ENCODE measurements at regions not wholly inside any gene's neighbourhood (a gene's known extent, or its start where the extent isn't known, plus 50 kb on each side); places are given as distances from the start of the nearest gene placed in this dataset.
"Not testable (repeated sequence)": the region's sequence is repeated elsewhere in the genome, so short reads cannot be mapped to it uniquely, and the experiment has no call there.

- H3K4me3 ChIP-seq (ENCODE audit: low read depth in 1 of 2, low read length in 2 of 2): no peak overlapping the region
Observed at GRCh38 chr1:168826269-168826668, 97.3 kb upstream of the DPT start.

GRCh38 chr1:168827557-168827956 is 98.6 kb upstream of the DPT start:
- Histone ChIP-seq H3K27ac (ENCODE audit: low read depth, low read length) (no peak overlapping the region), H3K9me3 (ENCODE audit: low read length) (no peaks in the 10 kb centered on the region), H3K36me3 (ENCODE audit: insufficient read depth, low read length) (no peaks in the 10 kb centered on the region), H3K4me3 (ENCODE audit: low read depth in 1 of 2, low read length in 2 of 2) (no peak overlapping the region), H3K4me1 (ENCODE audit: insufficient read depth, low read length) (peaks cover 15% of the 10 kb centered on the region), H3K9ac (ENCODE audit: low read length) (no peak overlapping the region), H3K27me3 (ENCODE audit: control insufficient read depth in 1 of 2, insufficient read depth in 2 of 2, low read length in 2 of 2) (no peaks in the 10 kb centered on the region)

More at GRCh38 chr1:168826269-168826668, 97.3 kb upstream of the DPT start:
- peaks cover 15% of the 10 kb centered on the region for H3K4me1 ChIP-seq (ENCODE audit: insufficient read depth, low read length)
- H3K27me3 ChIP-seq (ENCODE audit: control insufficient read depth in 1 of 2, insufficient read depth in 2 of 2, low read length in 2 of 2): no peaks in the 10 kb centered on the region
- no peaks in the 10 kb centered on the region for H3K9me3 ChIP-seq (ENCODE audit: low read length)
- H3K36me3 ChIP-seq (ENCODE audit: insufficient read depth, low read length): no peaks in the 10 kb centered on the region
- H3K27ac ChIP-seq (ENCODE audit: low read depth, low read length): no peak overlapping the region
- no peak overlapping the region for H3K9ac ChIP-seq (ENCODE audit: low read length)

GRCh38 chr1:168829876-168830275 is 100.9 kb upstream of the DPT start:
- Histone ChIP-seq H3K4me3 (ENCODE audit: low read depth in 1 of 2, low read length in 2 of 2) (no peak overlapping the region), H3K27me3 (ENCODE audit: control insufficient read depth in 1 of 2, insufficient read depth in 2 of 2, low read length in 2 of 2) (no peaks in the 10 kb centered on the region), H3K9me3 (ENCODE audit: low read length) (no peaks in the 10 kb centered on the region), H3K9ac (ENCODE audit: low read length) (no peak overlapping the region), H3K27ac (ENCODE audit: low read depth, low read length) (no peak overlapping the region), H3K4me1 (ENCODE audit: insufficient read depth, low read length) (peaks cover 15% of the 10 kb centered on the region), H3K36me3 (ENCODE audit: insufficient read depth, low read length) (no peaks in the 10 kb centered on the region)

DNA sequence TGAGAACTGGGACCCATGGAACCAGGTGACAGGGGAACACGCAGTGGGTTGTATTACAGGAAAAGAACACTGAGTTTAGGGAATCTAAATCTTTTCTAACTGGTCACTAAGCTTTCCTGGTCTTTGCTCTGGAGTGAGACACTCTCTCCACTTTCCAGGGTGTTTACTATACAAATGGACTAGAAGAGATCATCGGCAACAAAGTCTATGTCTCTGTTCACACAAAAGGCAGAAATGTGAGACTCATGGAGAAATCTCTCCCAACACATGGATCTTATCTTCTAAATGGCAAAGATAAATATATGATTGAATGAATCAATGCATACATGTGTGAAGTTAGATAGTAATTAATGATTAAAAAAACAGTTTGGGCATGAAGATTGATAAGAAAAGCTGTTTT is 101.6 kb upstream of the DPT start:
- H3K36me3 ChIP-seq (ENCODE audit: insufficient read depth, low read length): no peaks in the 10 kb centered on the region

DNA sequence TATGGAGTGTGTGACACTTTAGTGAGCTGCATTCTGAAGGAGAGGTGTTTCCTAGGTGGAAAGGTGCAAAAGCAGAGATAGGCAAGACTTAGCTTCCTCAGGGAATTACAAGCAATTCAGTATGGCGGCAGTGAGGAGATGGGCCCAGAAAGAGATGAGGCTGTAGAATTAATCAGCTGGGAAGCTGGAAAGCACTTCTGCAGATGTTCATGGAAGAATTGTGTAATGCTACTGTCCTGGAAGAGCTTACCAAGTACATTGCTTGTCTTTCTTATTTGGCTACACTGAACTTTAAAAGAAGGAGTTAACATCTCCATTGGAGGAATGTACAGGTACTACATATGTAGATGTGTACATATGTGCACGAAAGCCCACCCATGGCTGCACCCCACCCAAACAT is 103.7 kb upstream of the DPT start:
- no peaks in the 10 kb centered on the region for H3K27me3 ChIP-seq (ENCODE audit: control insufficient read depth in 1 of 2, insufficient read depth in 2 of 2, low read length in 2 of 2)
- peaks cover 4% of the 10 kb centered on the region for H3K4me1 ChIP-seq (ENCODE audit: insufficient read depth, low read length)
- no peak overlapping the region for H3K27ac ChIP-seq (ENCODE audit: low read depth, low read length)
- no peak overlapping the region for H3K9ac ChIP-seq (ENCODE audit: low read length)
- no peaks in the 10 kb centered on the region for H3K9me3 ChIP-seq (ENCODE audit: low read length)
- H3K4me3 ChIP-seq (ENCODE audit: low read depth in 1 of 2, low read length in 2 of 2): no peak overlapping the region
- H3K36me3 ChIP-seq (ENCODE audit: insufficient read depth, low read length): no peaks in the 10 kb centered on the region

More for the DNA sequence above, 101.6 kb upstream of the DPT start:
- no peaks in the 10 kb centered on the region for H3K27me3 ChIP-seq (ENCODE audit: control insufficient read depth in 1 of 2, insufficient read depth in 2 of 2, low read length in 2 of 2)
- no peak overlapping the region for H3K4me3 ChIP-seq (ENCODE audit: low read depth in 1 of 2, low read length in 2 of 2)
- no peak overlapping the region for H3K27ac ChIP-seq (ENCODE audit: low read depth, low read length)
- no peak overlapping the region for H3K9ac ChIP-seq (ENCODE audit: low read length)
- no peaks in the 10 kb centered on the region for H3K9me3 ChIP-seq (ENCODE audit: low read length)
- peaks cover 15% of the 10 kb centered on the region for H3K4me1 ChIP-seq (ENCODE audit: insufficient read depth, low read length)

DNA sequence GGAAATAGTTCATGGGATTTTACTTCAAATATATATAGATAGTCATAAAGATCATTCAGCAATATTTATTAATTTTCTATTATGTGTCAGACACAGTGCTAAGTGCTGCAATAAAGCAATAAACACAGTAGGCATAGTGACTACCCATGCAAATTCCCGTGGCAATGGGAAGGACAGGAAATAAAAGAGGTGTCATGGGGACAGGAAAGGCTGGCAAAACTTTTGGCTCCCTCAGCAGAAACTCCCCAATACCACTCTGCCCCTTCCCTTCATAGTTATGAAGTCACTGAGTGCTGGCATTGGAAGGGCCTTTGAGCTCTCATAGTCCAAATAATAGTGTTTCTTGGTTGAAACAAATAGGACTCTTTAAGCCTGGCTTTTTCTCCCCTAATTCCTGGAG is 104.4 kb upstream of the DPT start:
- Histone ChIP-seq H3K9ac (ENCODE audit: low read length) (no peak overlapping the region), H3K4me3 (ENCODE audit: low read depth in 1 of 2, low read length in 2 of 2) (no peak overlapping the region), H3K36me3 (ENCODE audit: insufficient read depth, low read length) (no peaks in the 10 kb centered on the region), H3K9me3 (ENCODE audit: low read length) (no peaks in the 10 kb centered on the region), H3K27ac (ENCODE audit: low read depth, low read length) (no peak overlapping the region), H3K4me1 (ENCODE audit: insufficient read depth, low read length) (no peaks in the 10 kb centered on the region), H3K27me3 (ENCODE audit: control insufficient read depth in 1 of 2, insufficient read depth in 2 of 2, low read length in 2 of 2) (no peaks in the 10 kb centered on the region)

DNA sequence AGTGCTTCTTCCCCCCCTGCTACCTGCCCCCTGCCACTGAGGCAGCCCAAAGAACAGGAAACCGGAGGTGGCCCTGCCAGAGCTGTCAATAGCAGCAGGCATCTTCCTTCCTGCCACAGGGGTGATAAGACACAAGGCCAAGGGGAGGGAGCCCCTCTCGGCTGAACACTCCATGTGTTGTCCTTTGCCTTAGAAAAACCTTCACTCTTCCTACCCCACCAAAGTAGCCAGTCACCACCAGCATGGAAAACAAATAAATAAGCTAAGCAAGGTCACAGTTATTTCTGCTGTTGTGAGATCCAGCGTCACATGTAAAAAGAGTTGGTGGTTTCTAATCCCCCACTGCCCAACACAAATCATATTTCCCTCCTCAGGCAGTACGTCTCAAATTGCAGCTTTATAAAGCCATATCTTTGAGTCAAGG is 104.8 kb upstream of the DPT start:
- H3K9ac ChIP-seq (ENCODE audit: low read length): no peak overlapping the region
- H3K4me1 ChIP-seq (ENCODE audit: insufficient read depth, low read length): no peaks in the 10 kb centered on the region
- no peaks in the 10 kb centered on the region for H3K36me3 ChIP-seq (ENCODE audit: insufficient read depth, low read length)
- H3K4me3 ChIP-seq (ENCODE audit: low read depth in 1 of 2, low read length in 2 of 2): no peak overlapping the region
- no peaks in the 10 kb centered on the region for H3K9me3 ChIP-seq (ENCODE audit: low read length)
- H3K27ac ChIP-seq (ENCODE audit: low read depth, low read length): no peak overlapping the region
- no peaks in the 10 kb centered on the region for H3K27me3 ChIP-seq (ENCODE audit: control insufficient read depth in 1 of 2, insufficient read depth in 2 of 2, low read length in 2 of 2)

DNA sequence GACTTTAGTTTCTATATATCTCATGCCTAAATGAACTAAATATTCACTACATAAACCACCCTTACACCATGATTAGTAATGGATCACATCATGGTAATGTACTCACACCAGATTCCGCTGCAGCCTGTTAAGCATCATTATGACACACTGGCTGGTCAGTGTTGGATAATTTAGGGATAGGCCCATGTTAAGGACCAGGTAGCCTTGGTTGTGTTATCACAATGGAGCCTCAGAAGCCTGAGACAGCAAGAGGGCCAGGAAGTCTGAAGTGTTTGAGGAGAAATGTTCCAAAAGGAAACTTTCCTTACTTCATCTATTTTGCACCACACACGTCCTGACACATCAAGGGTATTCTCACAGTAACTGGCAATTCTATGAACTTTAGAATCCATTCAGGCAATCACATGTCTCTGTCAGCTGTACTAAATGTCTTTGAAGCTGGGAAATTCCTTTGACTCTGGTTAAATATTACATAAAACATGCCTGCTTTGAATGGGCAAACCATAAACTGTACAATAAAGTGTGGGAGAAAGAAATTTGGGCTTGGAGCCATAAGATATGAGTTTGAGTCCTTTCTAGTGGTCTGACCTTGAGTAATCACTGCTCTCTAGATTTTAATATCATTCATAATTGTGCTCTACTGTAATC is 105.3 kb upstream of the DPT start:
- H3K27me3 ChIP-seq (ENCODE audit: control insufficient read depth in 1 of 2, insufficient read depth in 2 of 2, low read length in 2 of 2): no peaks in the 10 kb centered on the region
- H3K27ac ChIP-seq (ENCODE audit: low read depth, low read length): no peak overlapping the region
- no peaks in the 10 kb centered on the region for H3K4me1 ChIP-seq (ENCODE audit: insufficient read depth, low read length)
- no peaks in the 10 kb centered on the region for H3K9me3 ChIP-seq (ENCODE audit: low read length)
- no peaks in the 10 kb centered on the region for H3K36me3 ChIP-seq (ENCODE audit: insufficient read depth, low read length)
- H3K9ac ChIP-seq (ENCODE audit: low read length): no peak overlapping the region
- no peak overlapping the region for H3K4me3 ChIP-seq (ENCODE audit: low read depth in 1 of 2, low read length in 2 of 2)

GRCh38 chr1:168835176-168835575 is 106.2 kb upstream of the DPT start:
- Histone ChIP-seq H3K27me3 (ENCODE audit: control insufficient read depth in 1 of 2, insufficient read depth in 2 of 2, low read length in 2 of 2) (no peaks in the 10 kb centered on the region), H3K4me3 (ENCODE audit: low read depth in 1 of 2, low read length in 2 of 2) (no peak overlapping the region), H3K4me1 (ENCODE audit: insufficient read depth, low read length) (no peaks in the 10 kb centered on the region), H3K27ac (ENCODE audit: low read depth, low read length) (no peak overlapping the region), H3K9me3 (ENCODE audit: low read length) (no peaks in the 10 kb centered on the region), H3K36me3 (ENCODE audit: insufficient read depth, low read length) (no peaks in the 10 kb centered on the region), H3K9ac (ENCODE audit: low read length) (no peak overlapping the region)

DNA sequence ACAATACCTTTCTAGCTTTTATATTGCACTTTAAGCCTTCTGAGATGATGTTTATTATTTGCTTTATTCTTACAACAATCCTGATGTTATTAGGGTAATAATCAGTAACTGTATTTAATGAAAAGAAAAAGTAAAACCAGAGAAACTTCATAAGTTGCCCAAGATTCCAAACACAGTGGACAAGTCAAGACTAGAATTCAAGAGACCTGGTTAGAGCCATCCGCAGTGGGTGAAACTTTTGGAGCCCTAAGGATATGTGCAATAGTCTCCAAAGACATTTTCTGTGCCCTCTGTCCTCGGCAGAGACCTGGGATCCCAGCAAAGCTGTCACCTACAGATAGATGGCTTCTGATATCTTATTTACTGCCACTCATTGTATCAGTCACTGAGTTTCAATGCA is 106.8 kb upstream of the DPT start:
- no peaks in the 10 kb centered on the region for H3K27me3 ChIP-seq (ENCODE audit: control insufficient read depth in 1 of 2, insufficient read depth in 2 of 2, low read length in 2 of 2)
- H3K9me3 ChIP-seq (ENCODE audit: low read length): no peaks in the 10 kb centered on the region
- H3K4me1 ChIP-seq (ENCODE audit: insufficient read depth, low read length): no peaks in the 10 kb centered on the region
- no peak overlapping the region for H3K4me3 ChIP-seq (ENCODE audit: low read depth in 1 of 2, low read length in 2 of 2)
- no peaks in the 10 kb centered on the region for H3K36me3 ChIP-seq (ENCODE audit: insufficient read depth, low read length)
- no peak overlapping the region for H3K27ac ChIP-seq (ENCODE audit: low read depth, low read length)
- no peak overlapping the region for H3K9ac ChIP-seq (ENCODE audit: low read length)

DNA sequence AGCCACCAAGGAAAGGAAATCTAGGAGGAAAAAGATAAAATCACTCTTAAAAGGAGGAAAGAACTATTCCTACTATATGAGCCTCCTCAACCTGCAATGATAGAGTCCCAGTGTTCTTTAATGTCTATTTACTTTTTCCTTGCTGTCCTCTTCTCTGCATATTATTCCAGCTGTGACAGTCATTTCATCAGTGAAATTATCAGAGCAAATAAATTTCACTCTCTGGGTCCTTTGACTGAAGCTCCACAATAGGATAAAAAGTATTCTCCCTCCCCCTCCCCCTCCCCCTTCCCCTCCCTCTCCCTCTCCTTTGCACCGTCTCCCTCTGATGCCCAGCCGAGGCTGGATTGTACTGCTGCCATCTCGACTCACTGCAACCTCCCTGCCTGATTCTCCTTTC is 107.5 kb upstream of the DPT start:
- Histone ChIP-seq H3K36me3 (ENCODE audit: insufficient read depth, low read length) (no peaks in the 10 kb centered on the region), H3K4me3 (ENCODE audit: low read depth in 1 of 2, low read length in 2 of 2) (no peak overlapping the region), H3K27ac (ENCODE audit: low read depth, low read length) (no peak overlapping the region), H3K4me1 (ENCODE audit: insufficient read depth, low read length) (no peaks in the 10 kb centered on the region), H3K27me3 (ENCODE audit: control insufficient read depth in 1 of 2, insufficient read depth in 2 of 2, low read length in 2 of 2) (no peaks in the 10 kb centered on the region), H3K9ac (ENCODE audit: low read length) (no peak overlapping the region), H3K9me3 (ENCODE audit: low read length) (no peaks in the 10 kb centered on the region)

DNA sequence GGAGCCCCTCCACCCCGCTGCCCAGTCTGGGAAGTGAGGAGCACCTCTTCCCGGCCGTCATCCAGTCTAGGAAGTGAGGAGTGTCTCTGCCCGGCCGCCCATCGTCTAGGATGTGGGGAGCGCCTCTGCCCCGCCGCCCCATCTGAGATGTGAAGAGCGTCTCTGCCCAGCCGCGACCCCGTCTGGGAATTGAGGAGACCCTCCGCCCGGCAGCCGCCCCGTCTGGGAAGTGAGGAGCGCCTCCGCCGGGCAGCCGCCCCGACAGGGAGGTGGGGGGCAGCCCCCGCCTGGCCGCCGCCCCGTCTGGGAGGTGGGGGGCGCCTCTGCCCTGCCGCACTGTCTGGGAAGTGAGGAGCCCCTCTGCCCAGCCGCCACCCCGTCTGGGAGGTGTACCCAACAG is 108.2 kb upstream of the DPT start:
- not testable (repeated sequence) for H3K9me3 ChIP-seq (ENCODE audit: low read length); H3K27ac ChIP-seq (ENCODE audit: low read depth, low read length); H3K27me3 ChIP-seq (ENCODE audit: control insufficient read depth in 1 of 2, insufficient read depth in 2 of 2, low read length in 2 of 2); H3K36me3 ChIP-seq (ENCODE audit: insufficient read depth, low read length); H3K4me1 ChIP-seq (ENCODE audit: insufficient read depth, low read length); H3K4me3 ChIP-seq (ENCODE audit: low read depth in 1 of 2, low read length in 2 of 2); H3K9ac ChIP-seq (ENCODE audit: low read length)
